ENCODE measurements at regions not wholly inside any gene's neighbourhood (a gene's known extent, or its start where the extent isn't known, plus 50 kb on each side); places are given as distances from the start of the nearest gene placed in this dataset.

GRCh38 chr1:219439376-219439775 is 173.5 kb downstream of the ZC3H11B start:
- TF ChIP-seq, protein P1, sequence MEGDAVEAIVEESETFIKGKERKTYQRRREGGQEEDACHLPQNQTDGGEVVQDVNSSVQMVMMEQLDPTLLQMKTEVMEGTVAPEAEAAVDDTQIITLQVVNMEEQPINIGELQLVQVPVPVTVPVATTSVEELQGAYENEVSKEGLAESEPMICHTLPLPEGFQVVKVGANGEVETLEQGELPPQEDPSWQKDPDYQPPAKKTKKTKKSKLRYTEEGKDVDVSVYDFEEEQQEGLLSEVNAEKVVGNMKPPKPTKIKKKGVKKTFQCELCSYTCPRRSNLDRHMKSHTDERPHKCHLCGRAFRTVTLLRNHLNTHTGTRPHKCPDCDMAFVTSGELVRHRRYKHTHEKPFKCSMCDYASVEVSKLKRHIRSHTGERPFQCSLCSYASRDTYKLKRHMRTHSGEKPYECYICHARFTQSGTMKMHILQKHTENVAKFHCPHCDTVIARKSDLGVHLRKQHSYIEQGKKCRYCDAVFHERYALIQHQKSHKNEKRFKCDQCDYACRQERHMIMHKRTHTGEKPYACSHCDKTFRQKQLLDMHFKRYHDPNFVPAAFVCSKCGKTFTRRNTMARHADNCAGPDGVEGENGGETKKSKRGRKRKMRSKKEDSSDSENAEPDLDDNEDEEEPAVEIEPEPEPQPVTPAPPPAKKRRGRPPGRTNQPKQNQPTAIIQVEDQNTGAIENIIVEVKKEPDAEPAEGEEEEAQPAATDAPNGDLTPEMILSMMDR (conservative IDR thresholded peaks at IDR 0.05; ENCODE audit: low read depth, low read length), result no peak
- Histone ChIP-seq H3K27ac (no peak overlapping the region), H3K79me2 (ENCODE audit: insufficient read depth, low read depth) (no peaks in the 10 kb centered on the region), H3K4me1 (ENCODE audit: low read depth, poor library complexity, severe bottlenecking) (no peaks in the 10 kb centered on the region), H3K9ac (no peak overlapping the region), H3K4me2 (no peak overlapping the region), H3K4me3 (IDR thresholded peaks at IDR 0.05; ENCODE audit: insufficient read depth, low read depth, low read length) (no peak overlapping the region), H4K20me1 (ENCODE audit: insufficient read depth) (no peaks in the 10 kb centered on the region), H2AFZ (ENCODE audit: low read depth) (no peak overlapping the region), H3K27me3 (ENCODE audit: insufficient read depth, low read depth) (no peaks in the 10 kb centered on the region), H3K36me3 (ENCODE audit: insufficient read depth) (no peaks in the 10 kb centered on the region)

DNA sequence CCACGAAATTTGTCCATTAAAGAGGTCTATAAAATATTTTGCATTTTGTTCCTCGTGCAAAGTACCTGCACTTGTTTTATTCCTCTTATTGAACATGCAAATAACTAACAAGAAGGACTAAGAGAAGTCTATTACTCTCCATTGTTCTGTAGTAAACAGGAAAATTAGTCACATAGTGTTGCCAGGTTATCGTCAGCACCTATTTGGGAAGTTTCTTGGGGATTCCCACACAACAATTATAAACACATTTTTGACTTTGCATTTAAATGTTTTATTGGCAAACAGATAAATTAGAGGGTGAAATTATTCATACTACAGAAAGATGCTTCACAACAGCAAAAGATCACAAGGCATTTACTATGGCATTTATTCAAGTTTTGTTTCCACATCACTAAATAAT is 174.5 kb downstream of the ZC3H11B start:
- H3K9ac ChIP-seq, result no peak overlapping the region
- H4K20me1 ChIP-seq (ENCODE audit: insufficient read depth), result no peaks in the 10 kb centered on the region
- no peaks in the 10 kb centered on the region for H3K79me2 ChIP-seq (ENCODE audit: insufficient read depth, low read depth)
- no peak overlapping the region for H3K4me2 ChIP-seq
- H3K27ac ChIP-seq, result no peak overlapping the region
- no peaks in the 10 kb centered on the region for H3K27me3 ChIP-seq (ENCODE audit: insufficient read depth, low read depth)
- H3K4me1 ChIP-seq (ENCODE audit: low read depth, poor library complexity, severe bottlenecking), result no peaks in the 10 kb centered on the region
- TF ChIP-seq, protein P1 (conservative IDR thresholded peaks at IDR 0.05; ENCODE audit: low read depth, low read length), result no peak
- H3K36me3 ChIP-seq (ENCODE audit: insufficient read depth), result no peaks in the 10 kb centered on the region
- H2AFZ ChIP-seq (ENCODE audit: low read depth), result no peak overlapping the region
- H3K4me3 ChIP-seq (IDR thresholded peaks at IDR 0.05; ENCODE audit: insufficient read depth, low read depth, low read length), result no peak overlapping the region

DNA sequence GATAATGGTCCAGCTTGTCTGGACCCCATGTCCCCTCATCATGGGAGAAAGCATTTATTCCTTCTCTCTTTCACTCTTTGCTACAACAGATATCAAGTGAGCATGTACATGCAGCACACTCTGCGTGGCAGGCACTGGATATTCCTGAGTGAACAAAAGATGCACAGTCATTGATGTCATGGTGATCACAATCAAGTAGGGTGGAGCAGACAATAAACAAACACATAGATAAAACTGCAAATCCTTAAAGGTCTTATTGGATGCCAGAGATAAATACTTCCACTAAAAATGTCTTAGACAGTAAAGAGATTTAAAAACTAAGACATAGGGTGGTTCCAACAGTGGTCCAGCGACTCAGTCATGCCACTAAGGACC is 178.0 kb downstream of the ZC3H11B start:
- H3K27me3 ChIP-seq (ENCODE audit: insufficient read depth, low read depth), result no peaks in the 10 kb centered on the region
- H3K36me3 ChIP-seq (ENCODE audit: insufficient read depth), result no peaks in the 10 kb centered on the region
- no peak overlapping the region for H3K9ac ChIP-seq
- no peaks in the 10 kb centered on the region for H4K20me1 ChIP-seq (ENCODE audit: insufficient read depth)
- H3K4me3 ChIP-seq (IDR thresholded peaks at IDR 0.05; ENCODE audit: insufficient read depth, low read depth, low read length), result no peak overlapping the region
- TF ChIP-seq, protein P1 (conservative IDR thresholded peaks at IDR 0.05; ENCODE audit: low read depth, low read length), result no peak
- H3K27ac ChIP-seq, result no peak overlapping the region
- H3K79me2 ChIP-seq (ENCODE audit: insufficient read depth, low read depth), result no peaks in the 10 kb centered on the region
- H2AFZ ChIP-seq (ENCODE audit: low read depth), result no peak overlapping the region
- no peaks in the 10 kb centered on the region for H3K4me1 ChIP-seq (ENCODE audit: low read depth, poor library complexity, severe bottlenecking)
- no peak overlapping the region for H3K4me2 ChIP-seq

GRCh38 chr1:219434285-219434922 is 178.5 kb downstream of the ZC3H11B start:
- no peak overlapping the region for H3K4me3 ChIP-seq (IDR thresholded peaks at IDR 0.05; ENCODE audit: insufficient read depth, low read depth, low read length)
- H3K4me2 ChIP-seq, result no peak overlapping the region
- H2AFZ ChIP-seq (ENCODE audit: low read depth), result no peak overlapping the region
- no peak overlapping the region for H3K27ac ChIP-seq
- no peak overlapping the region for H3K9ac ChIP-seq
- no peaks in the 10 kb centered on the region for H3K36me3 ChIP-seq (ENCODE audit: insufficient read depth)
- TF ChIP-seq, protein P1 (conservative IDR thresholded peaks at IDR 0.05; ENCODE audit: low read depth, low read length), result no peak
- H4K20me1 ChIP-seq (ENCODE audit: insufficient read depth), result no peaks in the 10 kb centered on the region
- no peaks in the 10 kb centered on the region for H3K79me2 ChIP-seq (ENCODE audit: insufficient read depth, low read depth)
- H3K27me3 ChIP-seq (ENCODE audit: insufficient read depth, low read depth), result no peaks in the 10 kb centered on the region
- no peaks in the 10 kb centered on the region for H3K4me1 ChIP-seq (ENCODE audit: low read depth, poor library complexity, severe bottlenecking)

Data from KMS-11 (cell line).